ENCODE measurements at regions not wholly inside any gene's neighbourhood (a gene's known extent, or its start where the extent isn't known, plus 50 kb on each side); places are given as distances from the start of the nearest gene placed in this dataset.
"Not testable (repeated sequence)": the region's sequence is repeated elsewhere in the genome, so short reads cannot be mapped to it uniquely, and the experiment has no call there.

GRCh38 chr12:47408171-47408871 lies 297.5 kb downstream of the RPAP3 start:
- DNase-seq, result peak; percentile 6

GRCh38 chr12:47407463-47408129 lies 298.2 kb downstream of the RPAP3 start:
- DNase-seq, result no peak

GRCh38 chr12:47403681-47404080 lies 302.1 kb downstream of the RPAP3 start:
- no peak for DNase-seq

- DNase-seq, result not testable (repeated sequence)
Observed at GRCh38 chr12:47401196-47401595, 304.6 kb downstream of the RPAP3 start.

GRCh38 chr12:47400266-47400665 lies 305.6 kb downstream of the RPAP3 start:
- DNase-seq, result peak; percentile 75

GRCh38 chr12:47397664-47398281 lies 308.1 kb downstream of the RPAP3 start:
- peak; percentile 65 for DNase-seq

GRCh38 chr12:47396902-47397663 lies 308.7 kb downstream of the RPAP3 start:
- no peak for DNase-seq

GRCh38 chr12:47394070-47394469 lies 311.8 kb downstream of the RPAP3 start:
- DNase-seq, result peak; percentile 44

GRCh38 chr12:47393403-47393790 lies 312.4 kb downstream of the RPAP3 start:
- DNase-seq, result no peak

- no peak for DNase-seq
Observed at GRCh38 chr12:47391566-47391965, 311.8 kb upstream of the AMIGO2 start.

- no peak for DNase-seq
Observed at GRCh38 chr12:47388712-47389111, 309.0 kb upstream of the AMIGO2 start.

- DNase-seq, result peak; percentile 52
Observed at GRCh38 chr12:47387994-47388393, 308.2 kb upstream of the AMIGO2 start.

GRCh38 chr12:47385653-47386052 lies 305.9 kb upstream of the AMIGO2 start:
- DNase-seq, result no peak

- DNase-seq, result peak; percentile 67
Observed at GRCh38 chr12:47383942-47384341, 304.2 kb upstream of the AMIGO2 start.

- no peak for DNase-seq
Observed at GRCh38 chr12:47382305-47382704, 302.5 kb upstream of the AMIGO2 start.

- DNase-seq, result no peak
Observed at GRCh38 chr12:47378907-47379306, 299.1 kb upstream of the AMIGO2 start.

- DNase-seq, result no peak
Observed at GRCh38 chr12:47378222-47378582, 298.4 kb upstream of the AMIGO2 start.

GRCh38 chr12:47377414-47378221 lies 297.9 kb upstream of the AMIGO2 start:
- DNase-seq, result peak; percentile 96

- no peak for DNase-seq
Observed at GRCh38 chr12:47376927-47377326, 297.2 kb upstream of the AMIGO2 start.

GRCh38 chr12:47373554-47374150 lies 293.9 kb upstream of the AMIGO2 start:
- DNase-seq, result no peak

- DNase-seq, result no peak
Observed at GRCh38 chr12:47370421-47370820, 290.7 kb upstream of the AMIGO2 start.

GRCh38 chr12:47369085-47369484 lies 289.3 kb upstream of the AMIGO2 start:
- no peak for DNase-seq

All from fibroblast of upper back skin (primary cell).